K562 (cell line): ENCODE measurements at regions not wholly inside any gene's neighbourhood (a gene's known extent, or its start where the extent isn't known, plus 50 kb on each side); places are given as distances from the start of the nearest gene placed in this dataset.

Experiments used
- ATAC-seq: fragments of 200-7000 bp; cut with Tn5 transposase; 3 replicates; pipeline ENCODE4 v1.9.1; 2020; ENCODE audit warnings: moderate library complexity
- BruUV-seq: library from RNA; stranded (reverse); fragments of 400-500 nt; replicated peaks from 2 replicates; lab custom pipeline; 2021; lab: Mats Ljungman, UMichigan
- CTCF ChIA-PET: fragments of 300-600 bp; formaldehyde crosslinking; extraction: SDS; loops from one replicate; lab custom pipeline; 2021; ENCODE audit warnings: low intra/inter-chr PET ratio; lab: Yijun Ruan, JAX
- POLR2A ChIA-PET: fragments of 300-600, 350-650 bp; sonication (Branson Sonifier 250); formaldehyde crosslinking; extraction: SDS; loops from one replicate; lab custom pipeline; 2021; ENCODE audit warnings: antibody characterized with exemption, inconsistent platforms; lab: Yijun Ruan, JAX
- DNase-seq, 4 experiments: peaks; one replicate each; pipeline versions ENCODE4 v3.0.0 to v3.0.0-alpha.2; 2011 to 2018; ENCODE audit warnings: low spot score in 3 of 4, mixed read lengths in 3 of 4; ENCODE audit errors: extremely low read depth in 1 of 4
- FAIRE-seq: peaks from 2 replicates; lab custom pipeline; 2011; peaks lifted over from hg19 to GRCh38; lab: Jason Lieb, UNC
- H2AFZ ChIP-seq: 2 replicates; pipeline ENCODE4 v1.6.0; 2011; ENCODE audit warnings: low read depth, low read length, control low read depth, inconsistent platforms
- H3K27ac ChIP-seq: fragments of 200-600 bp; 3 replicates; pipeline ENCODE4 v1.8.0; 2011; ENCODE audit warnings: low read depth, mild to moderate bottlenecking, control low read depth, inconsistent platforms, low read length, moderate library complexity, mixed read lengths; ENCODE audit errors: extremely low read depth
- H3K27me3 ChIP-seq, 2 experiments: fragments of 300-600 bp in 1 of 2; 2 replicates in 1 of 2; 3 replicates in 1 of 2; pipeline versions ENCODE4 v1.6.0 to v1.8.0; 2011; ENCODE audit warnings: inconsistent platforms in 2 of 2, low read length in 2 of 2, mild to moderate bottlenecking in 1 of 2, mixed read lengths in 1 of 2, moderate library complexity in 1 of 2; ENCODE audit not compliant: control insufficient read depth in 2 of 2, insufficient read depth in 2 of 2
- H3K36me3 ChIP-seq: fragments of 300-600 bp; 3 replicates; pipeline ENCODE4 v1.8.0; 2011; ENCODE audit warnings: mild to moderate bottlenecking, low read length, inconsistent platforms; ENCODE audit not compliant: control insufficient read depth, insufficient read depth
- H3K4me1 ChIP-seq, 2 experiments: fragments of 200-600 bp in 1 of 2; replicated peaks in 1 of 2; 2 replicates in 1 of 2; 3 replicates in 1 of 2; pipeline versions ENCODE4 v1.5.1 to v1.8.0; 2011; ENCODE audit warnings: inconsistent platforms in 2 of 2, low read length in 2 of 2, mild to moderate bottlenecking in 1 of 2, mixed read lengths in 1 of 2, moderate library complexity in 1 of 2; ENCODE audit not compliant: control insufficient read depth in 2 of 2, insufficient read depth in 2 of 2
- H3K4me2 ChIP-seq: 2 replicates; pipeline ENCODE4 v1.6.1; 2011; ENCODE audit warnings: low read length, control low read depth, inconsistent platforms, mixed read lengths; ENCODE audit not compliant: insufficient read depth
- H3K4me3 ChIP-seq: fragments of 200-600 bp; sonication (generic), shearing (Covaris generic); 2 replicates; pipeline ENCODE4 v1.5.1; 2016; ENCODE audit warnings: control low read depth, inconsistent platforms
- H3K79me2 ChIP-seq: fragments of 200-600 bp; 3 replicates; pipeline ENCODE4 v1.8.0; 2011; ENCODE audit warnings: low read length, inconsistent platforms; ENCODE audit not compliant: control insufficient read depth, insufficient read depth
- H3K9ac ChIP-seq, 2 experiments: 2 replicates each; pipeline versions ENCODE4 v1.6.0 to v1.6.1; 2011; ENCODE audit warnings: low read depth in 2 of 2, low read length in 2 of 2, control low read depth in 1 of 2, inconsistent platforms in 1 of 2, mild to moderate bottlenecking in 1 of 2, mixed read lengths in 1 of 2; ENCODE audit not compliant: insufficient read depth in 1 of 2
- H3K9me1 ChIP-seq: one replicate; pipeline ENCODE4 v1.6.0; 2011; ENCODE audit warnings: inconsistent platforms, mild to moderate bottlenecking, low read length, moderate library complexity; ENCODE audit not compliant: control insufficient read depth, insufficient read depth
- H3K9me3 ChIP-seq: replicated peaks from 2 replicates; pipeline ENCODE4 v1.5.1; 2011; ENCODE audit warnings: low read depth, low read length, inconsistent platforms; ENCODE audit not compliant: control insufficient read depth, insufficient read depth
- H4K20me1 ChIP-seq: replicated peaks from 2 replicates; pipeline ENCODE4 v1.6.1; 2011; ENCODE audit warnings: low read length, inconsistent platforms, mixed read lengths; ENCODE audit not compliant: control insufficient read depth, insufficient read depth
- LARP7 ChIP-seq: fragments of 450-650 bp; IDR thresholded peaks from 2 replicates; pipeline ENCODE4 v1.6.1; 2016
- SRSF9 ChIP-seq: fragments of 200-400 bp; formaldehyde crosslinking; IDR thresholded peaks from 2 replicates; pipeline ENCODE4 v1.6.1; 2017; ENCODE audit warnings: low read depth, low read length, borderline replicate concordance
- ZNF121 ChIP-seq: sonication (generic); formaldehyde crosslinking; conservative IDR thresholded peaks from 2 replicates; pipeline ENCODE4 v1.8.0; 2022; ENCODE audit warnings: missing genetic modification reagents
- ZNF584 ChIP-seq: fragments of 200-800 bp; sonication (Bioruptor generic); IDR thresholded peaks from 2 replicates; pipeline ENCODE4 v1.6.1; 2016; ENCODE audit warnings: low read depth, mild to moderate bottlenecking, missing genetic modification characterization, missing compliant biosample characterization
- WGBS: fragments of 100-300 bp; shearing (Covaris generic); methylation state at CpG from one replicate; pipeline ENCODE4 v1.1.6; 2016; ENCODE audit warnings: low coverage, mixed read lengths; ENCODE audit not compliant: insufficient coverage; ENCODE audit errors: missing lambda C conversion rate; 5-methylcytosine and 5-hydroxymethylcytosine counted together
- in situ Hi-C: fragments of 300-500 bp; cut with MboI; formaldehyde crosslinking; loops from 4 replicates; pipeline ENCODE4 v1.15.0; 2018; ENCODE audit warnings: inconsistent platforms, mixed read lengths
- intact Hi-C: fragments of 100-400 bp; cut with micrococcal nuclease; formaldehyde crosslinking; loops from 2 replicates; pipeline ENCODE4 v1.14.2; 2022
- TF ChIP-seq, protein P1 (sequence below): IDR thresholded peaks from 2 replicates; pipeline ENCODE4 v1.6.1; 2011; ENCODE audit warnings: borderline replicate concordance, low read depth, mild to moderate bottlenecking, moderate library complexity, low read length; ENCODE audit not compliant: insufficient read depth, poor library complexity, severe bottlenecking
- TF ChIP-seq, protein P2 (sequence below): fragments of 250-450 bp; sonication (Bioruptor Pico); IDR thresholded peaks from 2 replicates; pipeline ENCODE4 v1.9.0; 2021; ENCODE audit warnings: mild to moderate bottlenecking, inconsistent platforms

DNA sequence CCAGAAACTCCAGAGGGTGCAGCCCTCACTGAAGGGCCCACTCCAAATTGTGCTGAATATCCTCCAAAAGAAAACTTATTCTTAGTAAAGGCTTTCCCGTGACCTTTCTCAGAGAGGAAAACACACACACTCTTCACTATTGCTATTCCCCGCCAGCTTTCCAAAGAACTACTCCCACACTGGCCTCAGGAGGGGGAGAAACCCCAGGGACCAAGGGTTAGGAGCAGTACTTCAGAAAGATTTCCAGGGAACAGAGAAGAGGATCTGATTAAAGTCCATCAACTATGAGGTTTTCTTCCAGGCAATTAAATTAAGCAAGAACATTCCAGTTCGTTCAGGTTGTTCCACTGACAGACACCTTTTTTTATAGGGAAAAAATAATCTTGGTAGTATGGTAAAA, 150.2 kb downstream of the TTC32 start:
- Histone ChIP-seq H3K9ac (no peak overlapping the region), H3K27me3 (peaks cover 0 to 10% of the 10 kb centered on the region in 2 experiments; a peak in 1 of 5 replicates), H3K36me3 (no peaks in the 10 kb centered on the region), H2AFZ (no peak overlapping the region), H3K27ac (no peak overlapping the region), H3K4me2 (no peak overlapping the region), H3K9me1 (no peaks in the 10 kb centered on the region), H3K9me3 (no peaks in the 10 kb centered on the region), H4K20me1 (no peaks in the 10 kb centered on the region), H3K4me1 (no peaks in the 10 kb centered on the region), H3K4me3 (no peak overlapping the region), H3K79me2 (no peaks in the 10 kb centered on the region)
- 0% methylated on average over 3 of the region's 3 CpGs for WGBS
- BruUV-seq: no TSS peak
- ChIA-PET CTCF (no interaction called here), POLR2A (no interaction called here)
- FAIRE-seq (no peak), ATAC-seq (no peak), DNase-seq (no peak)
- TF ChIP-seq ZNF584 (CRISPR knock-in tag) (no peak), LARP7 (no peak), SRSF9 (no peak), ZNF121 (CRISPR knock-in tag) (no peak)
- TF ChIP-seq, protein P1, sequence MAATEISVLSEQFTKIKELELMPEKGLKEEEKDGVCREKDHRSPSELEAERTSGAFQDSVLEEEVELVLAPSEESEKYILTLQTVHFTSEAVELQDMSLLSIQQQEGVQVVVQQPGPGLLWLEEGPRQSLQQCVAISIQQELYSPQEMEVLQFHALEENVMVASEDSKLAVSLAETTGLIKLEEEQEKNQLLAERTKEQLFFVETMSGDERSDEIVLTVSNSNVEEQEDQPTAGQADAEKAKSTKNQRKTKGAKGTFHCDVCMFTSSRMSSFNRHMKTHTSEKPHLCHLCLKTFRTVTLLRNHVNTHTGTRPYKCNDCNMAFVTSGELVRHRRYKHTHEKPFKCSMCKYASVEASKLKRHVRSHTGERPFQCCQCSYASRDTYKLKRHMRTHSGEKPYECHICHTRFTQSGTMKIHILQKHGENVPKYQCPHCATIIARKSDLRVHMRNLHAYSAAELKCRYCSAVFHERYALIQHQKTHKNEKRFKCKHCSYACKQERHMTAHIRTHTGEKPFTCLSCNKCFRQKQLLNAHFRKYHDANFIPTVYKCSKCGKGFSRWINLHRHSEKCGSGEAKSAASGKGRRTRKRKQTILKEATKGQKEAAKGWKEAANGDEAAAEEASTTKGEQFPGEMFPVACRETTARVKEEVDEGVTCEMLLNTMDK: no peak
- TF ChIP-seq, protein P2, sequence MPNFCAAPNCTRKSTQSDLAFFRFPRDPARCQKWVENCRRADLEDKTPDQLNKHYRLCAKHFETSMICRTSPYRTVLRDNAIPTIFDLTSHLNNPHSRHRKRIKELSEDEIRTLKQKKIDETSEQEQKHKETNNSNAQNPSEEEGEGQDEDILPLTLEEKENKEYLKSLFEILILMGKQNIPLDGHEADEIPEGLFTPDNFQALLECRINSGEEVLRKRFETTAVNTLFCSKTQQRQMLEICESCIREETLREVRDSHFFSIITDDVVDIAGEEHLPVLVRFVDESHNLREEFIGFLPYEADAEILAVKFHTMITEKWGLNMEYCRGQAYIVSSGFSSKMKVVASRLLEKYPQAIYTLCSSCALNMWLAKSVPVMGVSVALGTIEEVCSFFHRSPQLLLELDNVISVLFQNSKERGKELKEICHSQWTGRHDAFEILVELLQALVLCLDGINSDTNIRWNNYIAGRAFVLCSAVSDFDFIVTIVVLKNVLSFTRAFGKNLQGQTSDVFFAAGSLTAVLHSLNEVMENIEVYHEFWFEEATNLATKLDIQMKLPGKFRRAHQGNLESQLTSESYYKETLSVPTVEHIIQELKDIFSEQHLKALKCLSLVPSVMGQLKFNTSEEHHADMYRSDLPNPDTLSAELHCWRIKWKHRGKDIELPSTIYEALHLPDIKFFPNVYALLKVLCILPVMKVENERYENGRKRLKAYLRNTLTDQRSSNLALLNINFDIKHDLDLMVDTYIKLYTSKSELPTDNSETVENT (CRISPR knock-in tag): no peak
- intact Hi-C loops: no loop called here
- in situ Hi-C loops: no loop called here
